ENCODE measurements at regions not wholly inside any gene's neighbourhood (a gene's known extent, or its start where the extent isn't known, plus 50 kb on each side); places are given as distances from the start of the nearest gene placed in this dataset.

GRCh38 chr3:31391150-31391549 lies 141.6 kb upstream of the STT3B start:
- Histone ChIP-seq H3K27ac (no peak overlapping the region), H3K4me1 (no peaks in the 10 kb centered on the region), H3K4me3 (no peak overlapping the region), H3K36me3 (no peaks in the 10 kb centered on the region), H3K9me3 (no peaks in the 10 kb centered on the region), H3K27me3 (no peaks in the 10 kb centered on the region)
- no peak for DNase-seq (ENCODE audit: extremely low spot score in 2 of 2)
- TF ChIP-seq POLR2A (IDR thresholded peaks at IDR 0.05) (no peak), POLR2AphosphoS5 (IDR thresholded peaks at IDR 0.05; ENCODE audit: insufficient read depth in 1 of 2, low read depth in 1 of 2) (no peak)
- TF ChIP-seq, protein P1, sequence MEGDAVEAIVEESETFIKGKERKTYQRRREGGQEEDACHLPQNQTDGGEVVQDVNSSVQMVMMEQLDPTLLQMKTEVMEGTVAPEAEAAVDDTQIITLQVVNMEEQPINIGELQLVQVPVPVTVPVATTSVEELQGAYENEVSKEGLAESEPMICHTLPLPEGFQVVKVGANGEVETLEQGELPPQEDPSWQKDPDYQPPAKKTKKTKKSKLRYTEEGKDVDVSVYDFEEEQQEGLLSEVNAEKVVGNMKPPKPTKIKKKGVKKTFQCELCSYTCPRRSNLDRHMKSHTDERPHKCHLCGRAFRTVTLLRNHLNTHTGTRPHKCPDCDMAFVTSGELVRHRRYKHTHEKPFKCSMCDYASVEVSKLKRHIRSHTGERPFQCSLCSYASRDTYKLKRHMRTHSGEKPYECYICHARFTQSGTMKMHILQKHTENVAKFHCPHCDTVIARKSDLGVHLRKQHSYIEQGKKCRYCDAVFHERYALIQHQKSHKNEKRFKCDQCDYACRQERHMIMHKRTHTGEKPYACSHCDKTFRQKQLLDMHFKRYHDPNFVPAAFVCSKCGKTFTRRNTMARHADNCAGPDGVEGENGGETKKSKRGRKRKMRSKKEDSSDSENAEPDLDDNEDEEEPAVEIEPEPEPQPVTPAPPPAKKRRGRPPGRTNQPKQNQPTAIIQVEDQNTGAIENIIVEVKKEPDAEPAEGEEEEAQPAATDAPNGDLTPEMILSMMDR (IDR thresholded peaks at IDR 0.05) = no peak
- intact Hi-C loops (cut with DNase I) = no loop called here

DNA sequence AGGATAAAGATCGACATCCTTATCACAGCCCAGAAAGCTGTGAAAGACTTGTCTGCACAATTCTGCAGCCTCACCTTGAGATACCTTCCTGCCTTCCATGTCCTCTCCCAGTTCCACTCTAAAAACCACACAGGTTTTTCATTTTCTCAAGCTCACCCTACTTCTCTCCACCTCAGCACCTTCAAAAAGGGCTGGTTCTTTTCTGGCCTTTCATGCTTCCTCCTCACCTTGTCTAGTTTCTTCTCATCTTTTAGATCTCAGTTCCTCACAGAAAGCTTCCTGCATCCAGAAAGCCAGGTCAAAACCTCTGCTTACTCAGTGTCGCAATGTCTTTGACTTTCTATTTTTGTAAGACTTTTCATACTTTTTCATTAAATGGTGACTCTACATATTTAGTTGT lies 140.2 kb upstream of the STT3B start:
- no peaks in the 10 kb centered on the region for H3K9me3 ChIP-seq
- TF ChIP-seq POLR2A (IDR thresholded peaks at IDR 0.05) (no peak), POLR2AphosphoS5 (IDR thresholded peaks at IDR 0.05; ENCODE audit: insufficient read depth in 1 of 2, low read depth in 1 of 2) (no peak)
- TF ChIP-seq, protein P1 (IDR thresholded peaks at IDR 0.05) = no peak
- H3K4me3 ChIP-seq = no peak overlapping the region
- no peaks in the 10 kb centered on the region for H3K4me1 ChIP-seq
- no peaks in the 10 kb centered on the region for H3K27me3 ChIP-seq
- no peak for DNase-seq (ENCODE audit: extremely low spot score in 2 of 2)
- no peak overlapping the region for H3K27ac ChIP-seq
- H3K36me3 ChIP-seq = no peaks in the 10 kb centered on the region
- intact Hi-C loops (cut with DNase I) = no loop called here

DNA sequence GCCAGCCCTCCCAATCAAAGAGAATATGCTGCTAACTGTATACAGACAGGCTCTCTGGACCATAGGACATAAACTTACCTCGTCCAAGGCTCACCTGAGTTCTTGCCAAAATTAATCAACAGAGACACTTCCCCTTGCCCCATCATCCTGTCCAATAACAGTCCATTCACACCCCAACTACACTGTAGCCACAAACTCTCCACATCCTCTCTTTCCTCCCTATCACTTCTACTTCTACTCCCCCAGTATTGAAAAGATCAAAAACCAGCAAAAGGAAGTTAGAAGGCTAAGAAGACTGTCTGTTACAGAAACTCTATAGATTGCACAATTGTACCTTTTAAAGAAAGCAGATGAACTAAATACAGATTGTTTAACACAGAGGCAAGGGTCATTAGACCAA lies 133.5 kb upstream of the STT3B start:
- no peaks in the 10 kb centered on the region for H3K36me3 ChIP-seq
- H3K9me3 ChIP-seq = no peaks in the 10 kb centered on the region
- no peak for DNase-seq (ENCODE audit: extremely low spot score in 2 of 2)
- no peak overlapping the region for H3K4me3 ChIP-seq
- no peaks in the 10 kb centered on the region for H3K27me3 ChIP-seq
- TF ChIP-seq, protein P1 (IDR thresholded peaks at IDR 0.05) = no peak
- H3K27ac ChIP-seq = no peak overlapping the region
- H3K4me1 ChIP-seq = no peaks in the 10 kb centered on the region
- intact Hi-C loops (cut with DNase I) = no loop called here

DNA sequence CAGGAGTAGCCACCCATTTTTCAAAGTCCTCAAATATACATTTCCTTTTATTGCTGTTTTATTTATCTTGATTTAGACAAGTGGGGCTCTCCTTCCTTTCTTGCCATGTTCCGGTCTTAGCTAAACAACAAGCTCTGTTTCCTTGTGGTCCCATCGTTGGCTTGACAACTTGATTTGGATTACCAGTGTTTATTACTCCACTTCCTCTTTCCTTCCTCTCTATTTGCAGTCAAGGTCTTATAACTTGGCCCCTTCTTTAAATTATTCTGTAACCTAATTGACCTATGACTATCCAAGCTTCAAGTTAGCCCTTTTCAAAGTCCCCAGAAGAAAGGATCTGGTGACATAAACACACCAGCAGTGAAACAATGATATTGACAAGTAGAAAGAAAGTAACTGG lies 130.6 kb upstream of the STT3B start:
- Histone ChIP-seq H3K36me3 (no peaks in the 10 kb centered on the region), H3K4me1 (no peaks in the 10 kb centered on the region), H3K9me3 (no peaks in the 10 kb centered on the region), H3K27ac (no peak overlapping the region), H3K27me3 (no peaks in the 10 kb centered on the region), H3K4me3 (no peak overlapping the region)
- TF ChIP-seq POLR2AphosphoS5 (IDR thresholded peaks at IDR 0.05; ENCODE audit: insufficient read depth in 1 of 2, low read depth in 1 of 2) (no peak), POLR2A (IDR thresholded peaks at IDR 0.05) (no peak)
- TF ChIP-seq, protein P1 (IDR thresholded peaks at IDR 0.05) = no peak
- intact Hi-C loops (cut with DNase I) = no loop called here
- no peak for DNase-seq (ENCODE audit: extremely low spot score in 2 of 2)

GRCh38 chr3:31403197-31403596 lies 129.5 kb upstream of the STT3B start:
- intact Hi-C loops (cut with DNase I) = no loop called here
- TF ChIP-seq POLR2AphosphoS5 (IDR thresholded peaks at IDR 0.05; ENCODE audit: insufficient read depth in 1 of 2, low read depth in 1 of 2) = no peak
- Histone ChIP-seq H3K4me3 (no peak overlapping the region), H3K9me3 (no peaks in the 10 kb centered on the region), H3K4me1 (no peaks in the 10 kb centered on the region), H3K36me3 (no peaks in the 10 kb centered on the region), H3K27me3 (no peaks in the 10 kb centered on the region), H3K27ac (no peak overlapping the region)
- DNase-seq (ENCODE audit: extremely low spot score in 2 of 2) = no peak

GRCh38 chr3:31404871-31405270 lies 127.9 kb upstream of the STT3B start:
- no peaks in the 10 kb centered on the region for H3K4me1 ChIP-seq
- H3K36me3 ChIP-seq = no peaks in the 10 kb centered on the region
- TF ChIP-seq POLR2A (IDR thresholded peaks at IDR 0.05) = no peak
- TF ChIP-seq, protein P1 (IDR thresholded peaks at IDR 0.05) = no peak
- TF ChIP-seq POLR2AphosphoS5 (IDR thresholded peaks at IDR 0.05; ENCODE audit: insufficient read depth in 1 of 2, low read depth in 1 of 2) = no peak
- H3K27ac ChIP-seq = no peak overlapping the region
- H3K9me3 ChIP-seq = no peaks in the 10 kb centered on the region
- intact Hi-C loops (cut with DNase I) = no loop called here
- no peak for DNase-seq (ENCODE audit: extremely low spot score in 2 of 2)
- no peaks in the 10 kb centered on the region for H3K27me3 ChIP-seq
- no peak overlapping the region for H3K4me3 ChIP-seq

Measured in vagina (tissue), 2 donors.